ENCODE measurements at regions not wholly inside any gene's neighbourhood (a gene's known extent, or its start where the extent isn't known, plus 50 kb on each side); places are given as distances from the start of the nearest gene placed in this dataset.

GRCh38 chr3:178257491-178257890, 278.7 kb upstream of the KCNMB2 start (continued):
- TF ChIP-seq E2F4 (CRISPR knock-in tag; IDR thresholded peaks at IDR 0.05; ENCODE audit: borderline replicate concordance, low read depth) (no peak), ZNF396 (CRISPR knock-in tag; IDR thresholded peaks at IDR 0.05; ENCODE audit: borderline replicate concordance) (no peak), TP53 (CRISPR knock-in tag; IDR thresholded peaks at IDR 0.05) (no peak), USF2 (CRISPR knock-in tag; IDR thresholded peaks at IDR 0.05) (no peak), GABPB1 (CRISPR knock-in tag; IDR thresholded peaks at IDR 0.05) (no peak)

- ATAC-seq, result no peak
- ChIA-PET POLR2A (no interaction called here), CTCF (no interaction called here)
- no peaks in the 10 kb centered on the region for H3K27me3 Mint-ChIP-seq (ENCODE audit: low read depth)
- no peak overlapping the region for H3K27ac Mint-ChIP-seq
- H3K4me3 Mint-ChIP-seq, result no peak overlapping the region
- TF ChIP-seq E2F4 (CRISPR knock-in tag; IDR thresholded peaks at IDR 0.05; ENCODE audit: borderline replicate concordance, low read depth) (no peak), FOXP1 (CRISPR knock-in tag; IDR thresholded peaks at IDR 0.05; ENCODE audit: borderline replicate concordance) (no peak), TEAD4 (CRISPR knock-in tag; IDR thresholded peaks at IDR 0.05) (no peak), NR3C1 (CRISPR knock-in tag; conservative IDR thresholded peaks at IDR 0.05; ENCODE audit: low read depth) (no peak), ZNF317 (CRISPR knock-in tag; IDR thresholded peaks at IDR 0.05; ENCODE audit: borderline replicate concordance, low read depth) (no peak), KAT7 (CRISPR knock-in tag; IDR thresholded peaks at IDR 0.05; ENCODE audit: borderline replicate concordance) (no peak), OVOL2 (CRISPR knock-in tag; IDR thresholded peaks at IDR 0.05; ENCODE audit: borderline replicate concordance) (no peak), GABPB1 (CRISPR knock-in tag; IDR thresholded peaks at IDR 0.05) (no peak), CTCF (IDR thresholded peaks at IDR 0.05) (no peak), SOX15 (CRISPR knock-in tag; IDR thresholded peaks at IDR 0.05) (no peak), E2F5 (CRISPR knock-in tag; IDR thresholded peaks at IDR 0.05) (no peak), HMGA2 (CRISPR knock-in tag; IDR thresholded peaks at IDR 0.05) (no peak), FOXP4 (CRISPR knock-in tag; IDR thresholded peaks at IDR 0.05) (no peak), ZNF396 (CRISPR knock-in tag; IDR thresholded peaks at IDR 0.05; ENCODE audit: borderline replicate concordance) (no peak), AR (CRISPR knock-in tag; IDR thresholded peaks at IDR 0.05) (no peak)
- H3K4me1 Mint-ChIP-seq, result peaks cover 5% of the 10 kb centered on the region
- H3K9me3 Mint-ChIP-seq, result no peaks in the 10 kb centered on the region
- no peaks in the 10 kb centered on the region for H3K36me3 Mint-ChIP-seq
- DNase-seq (ENCODE audit: low spot score), result no peak
Observed at GRCh38 chr3:178258121-178258520, 278.1 kb upstream of the KCNMB2 start.
